ENCODE measurements at regions not wholly inside any gene's neighbourhood (a gene's known extent, or its start where the extent isn't known, plus 50 kb on each side); places are given as distances from the start of the nearest gene placed in this dataset.
"Not testable (repeated sequence)": the region's sequence is repeated elsewhere in the genome, so short reads cannot be mapped to it uniquely, and the experiment has no call there.

DNA sequence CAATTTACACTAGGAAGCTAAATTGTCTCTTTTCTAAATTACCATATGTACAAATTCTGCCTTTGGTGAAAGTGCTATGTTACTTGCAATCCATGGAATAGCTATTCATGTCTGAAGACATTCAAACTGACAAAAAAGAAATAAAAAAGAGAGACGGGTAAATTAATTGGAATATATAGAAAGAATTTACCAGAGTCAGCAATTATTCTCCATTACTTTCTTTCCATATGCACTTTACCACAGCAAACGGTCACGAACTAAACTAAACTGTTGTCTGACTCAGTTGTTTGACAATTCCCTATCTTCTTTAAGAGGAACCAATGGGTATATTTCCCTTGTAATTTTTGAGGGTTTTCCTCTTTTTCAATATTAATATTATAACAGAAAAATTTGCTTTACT is 85.7 kb downstream of the HOXA1 start:
- Histone ChIP-seq H3K4me1 (ENCODE audit: insufficient read depth, poor library complexity, severe bottlenecking) (no peaks in the 10 kb centered on the region), H3K27me3 (ENCODE audit: insufficient read depth, poor library complexity, severe bottlenecking) (no peaks in the 10 kb centered on the region), H3K9me3 (ENCODE audit: severe bottlenecking) (peaks cover 2% of the 10 kb centered on the region), H3K36me3 (ENCODE audit: low read depth) (no peaks in the 10 kb centered on the region), H3K4me3 (ENCODE audit: severe bottlenecking) (no peak overlapping the region), H3K27ac (ENCODE audit: poor library complexity, severe bottlenecking) (no peak overlapping the region)
- ATAC-seq (ENCODE audit: low read depth): no peak
- no peak for TF ChIP-seq CTCF (IDR thresholded peaks at IDR 0.05; ENCODE audit: poor library complexity, severe bottlenecking)
- no peak for DNase-seq (ENCODE audit: low spot score)

- no peak for DNase-seq (ENCODE audit: low spot score)
- no peaks in the 10 kb centered on the region for H3K9me3 ChIP-seq (ENCODE audit: severe bottlenecking)
- no peak overlapping the region for H3K4me3 ChIP-seq (ENCODE audit: severe bottlenecking)
- no peak overlapping the region for H3K27ac ChIP-seq (ENCODE audit: poor library complexity, severe bottlenecking)
- ATAC-seq (ENCODE audit: low read depth): no peak
- no peak for TF ChIP-seq CTCF (IDR thresholded peaks at IDR 0.05; ENCODE audit: poor library complexity, severe bottlenecking)
- no peaks in the 10 kb centered on the region for H3K36me3 ChIP-seq (ENCODE audit: low read depth)
- no peaks in the 10 kb centered on the region for H3K4me1 ChIP-seq (ENCODE audit: insufficient read depth, poor library complexity, severe bottlenecking)
- H3K27me3 ChIP-seq (ENCODE audit: insufficient read depth, poor library complexity, severe bottlenecking): no peaks in the 10 kb centered on the region
Measured at GRCh38 chr7:27000496-27000895, 95.3 kb downstream of the HOXA1 start.

DNA sequence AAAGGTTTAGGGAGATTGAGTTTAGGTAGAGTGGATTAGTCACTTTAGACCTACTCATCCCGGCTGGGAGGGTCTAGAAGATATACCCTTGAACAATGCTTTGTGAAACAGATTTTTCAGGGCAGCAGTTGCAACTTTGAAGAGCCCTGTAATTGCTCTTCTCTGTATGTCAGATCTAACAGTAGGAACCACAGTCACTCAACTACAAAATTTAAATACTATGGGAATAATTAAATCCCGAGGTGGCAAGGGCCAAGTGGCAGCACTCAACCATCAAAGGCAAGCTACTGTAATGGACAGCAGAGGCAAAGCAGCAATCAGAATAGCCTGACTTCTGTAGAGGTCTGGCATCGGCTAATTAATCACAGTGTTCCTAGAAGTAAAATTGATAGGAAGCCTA is 97.5 kb downstream of the HOXA1 start:
- H3K9me3 ChIP-seq (ENCODE audit: severe bottlenecking); ATAC-seq (ENCODE audit: low read depth): not testable (repeated sequence)

GRCh38 chr7:26995666-26996065 is 100.1 kb downstream of the HOXA1 start:
- Histone ChIP-seq H3K27ac (ENCODE audit: poor library complexity, severe bottlenecking) (no peak overlapping the region), H3K4me3 (ENCODE audit: severe bottlenecking) (no peak overlapping the region), H3K4me1 (ENCODE audit: insufficient read depth, poor library complexity, severe bottlenecking) (peaks cover 15% of the 10 kb centered on the region), H3K36me3 (ENCODE audit: low read depth) (no peaks in the 10 kb centered on the region), H3K9me3 (ENCODE audit: severe bottlenecking) (no peaks in the 10 kb centered on the region), H3K27me3 (ENCODE audit: insufficient read depth, poor library complexity, severe bottlenecking) (no peaks in the 10 kb centered on the region)
- no peak for ATAC-seq (ENCODE audit: low read depth)
- no peak for DNase-seq (ENCODE audit: low spot score)
- no peak for TF ChIP-seq CTCF (IDR thresholded peaks at IDR 0.05; ENCODE audit: poor library complexity, severe bottlenecking)

More for the DNA sequence above, 97.5 kb downstream of the HOXA1 start:
- not testable (repeated sequence) for H3K4me1 ChIP-seq (ENCODE audit: insufficient read depth, poor library complexity, severe bottlenecking); DNase-seq (ENCODE audit: low spot score); H3K4me3 ChIP-seq (ENCODE audit: severe bottlenecking); H3K36me3 ChIP-seq (ENCODE audit: low read depth); H3K27me3 ChIP-seq (ENCODE audit: insufficient read depth, poor library complexity, severe bottlenecking); H3K27ac ChIP-seq (ENCODE audit: poor library complexity, severe bottlenecking)

GRCh38 chr7:26993816-26994810 is 101.7 kb downstream of the HOXA1 start:
- H3K27me3 ChIP-seq (ENCODE audit: insufficient read depth, poor library complexity, severe bottlenecking): no peaks in the 10 kb centered on the region
- no peak overlapping the region for H3K4me3 ChIP-seq (ENCODE audit: severe bottlenecking)
- H3K4me1 ChIP-seq (ENCODE audit: insufficient read depth, poor library complexity, severe bottlenecking): peaks cover 19% of the 10 kb centered on the region
- peak overlapping the region; percentile 24 for H3K27ac ChIP-seq (ENCODE audit: poor library complexity, severe bottlenecking)
- ATAC-seq (ENCODE audit: low read depth) (peak; percentile 25; the same call in 1 of the 3 replicates), DNase-seq (ENCODE audit: low spot score) (no peak)
- H3K36me3 ChIP-seq (ENCODE audit: low read depth): no peaks in the 10 kb centered on the region
- H3K9me3 ChIP-seq (ENCODE audit: severe bottlenecking): no peaks in the 10 kb centered on the region
- no peak for TF ChIP-seq CTCF (IDR thresholded peaks at IDR 0.05; ENCODE audit: poor library complexity, severe bottlenecking)

All from RWPE2 (cell line).